ENCODE measurements at regions not wholly inside any gene's neighbourhood (a gene's known extent, or its start where the extent isn't known, plus 50 kb on each side); places are given as distances from the start of the nearest gene placed in this dataset.

DNA sequence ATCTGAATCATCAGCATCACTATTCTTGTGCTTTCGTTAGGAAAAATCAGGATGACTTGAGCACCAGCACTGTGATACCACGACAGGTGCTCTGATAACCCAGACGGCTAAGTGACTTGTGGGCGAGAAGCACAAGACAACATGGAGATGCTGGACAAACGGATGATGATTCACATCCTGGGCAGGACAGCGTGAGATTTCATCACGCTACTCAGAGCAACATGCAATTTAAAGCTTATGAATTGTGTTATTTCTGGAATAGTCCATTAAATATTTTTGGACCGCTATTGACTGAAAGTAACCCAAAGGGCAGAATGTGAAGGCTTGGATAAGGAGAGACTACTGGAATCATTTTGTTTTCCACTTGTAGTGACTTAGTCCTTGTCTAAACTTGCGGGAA, 114.8 kb upstream of the DAPK1 start:
- TF ChIP-seq POLR2A (IDR thresholded peaks at IDR 0.05), result no peak
- TF ChIP-seq, protein P1, sequence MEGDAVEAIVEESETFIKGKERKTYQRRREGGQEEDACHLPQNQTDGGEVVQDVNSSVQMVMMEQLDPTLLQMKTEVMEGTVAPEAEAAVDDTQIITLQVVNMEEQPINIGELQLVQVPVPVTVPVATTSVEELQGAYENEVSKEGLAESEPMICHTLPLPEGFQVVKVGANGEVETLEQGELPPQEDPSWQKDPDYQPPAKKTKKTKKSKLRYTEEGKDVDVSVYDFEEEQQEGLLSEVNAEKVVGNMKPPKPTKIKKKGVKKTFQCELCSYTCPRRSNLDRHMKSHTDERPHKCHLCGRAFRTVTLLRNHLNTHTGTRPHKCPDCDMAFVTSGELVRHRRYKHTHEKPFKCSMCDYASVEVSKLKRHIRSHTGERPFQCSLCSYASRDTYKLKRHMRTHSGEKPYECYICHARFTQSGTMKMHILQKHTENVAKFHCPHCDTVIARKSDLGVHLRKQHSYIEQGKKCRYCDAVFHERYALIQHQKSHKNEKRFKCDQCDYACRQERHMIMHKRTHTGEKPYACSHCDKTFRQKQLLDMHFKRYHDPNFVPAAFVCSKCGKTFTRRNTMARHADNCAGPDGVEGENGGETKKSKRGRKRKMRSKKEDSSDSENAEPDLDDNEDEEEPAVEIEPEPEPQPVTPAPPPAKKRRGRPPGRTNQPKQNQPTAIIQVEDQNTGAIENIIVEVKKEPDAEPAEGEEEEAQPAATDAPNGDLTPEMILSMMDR (IDR thresholded peaks at IDR 0.05), result no peak
